GM04504 (cell line): ENCODE measurements at regions not wholly inside any gene's neighbourhood (a gene's known extent, or its start where the extent isn't known, plus 50 kb on each side); places are given as distances from the start of the nearest gene placed in this dataset.

ENCODE experiments used
- DNase-seq: peaks from one replicate; pipeline ENCODE4 v3.0.0-alpha.2; 2012; ENCODE audit warnings: low read depth

GRCh38 chr1:234778221-234779159 lies 168.5 kb upstream of the IRF2BP2 start:
- DNase-seq = no peak

DNA sequence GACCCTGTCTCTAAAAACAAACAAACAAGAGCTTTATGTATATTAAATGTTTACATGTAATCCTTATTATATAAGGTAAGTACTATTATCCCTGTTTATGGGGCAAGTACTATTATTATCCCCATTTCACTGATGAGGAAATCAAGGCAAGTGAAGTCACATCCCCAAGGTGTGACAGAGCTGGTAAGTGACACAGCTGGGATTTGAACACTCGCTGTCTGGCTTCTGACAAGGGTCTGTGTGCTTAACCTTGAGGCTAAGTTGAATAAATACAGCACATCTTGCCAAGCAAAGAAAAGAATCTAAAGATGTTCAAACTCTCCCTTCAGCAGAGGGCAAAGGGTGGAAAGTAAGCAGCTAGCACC lies 167.9 kb upstream of the IRF2BP2 start:
- DNase-seq = no peak

DNA sequence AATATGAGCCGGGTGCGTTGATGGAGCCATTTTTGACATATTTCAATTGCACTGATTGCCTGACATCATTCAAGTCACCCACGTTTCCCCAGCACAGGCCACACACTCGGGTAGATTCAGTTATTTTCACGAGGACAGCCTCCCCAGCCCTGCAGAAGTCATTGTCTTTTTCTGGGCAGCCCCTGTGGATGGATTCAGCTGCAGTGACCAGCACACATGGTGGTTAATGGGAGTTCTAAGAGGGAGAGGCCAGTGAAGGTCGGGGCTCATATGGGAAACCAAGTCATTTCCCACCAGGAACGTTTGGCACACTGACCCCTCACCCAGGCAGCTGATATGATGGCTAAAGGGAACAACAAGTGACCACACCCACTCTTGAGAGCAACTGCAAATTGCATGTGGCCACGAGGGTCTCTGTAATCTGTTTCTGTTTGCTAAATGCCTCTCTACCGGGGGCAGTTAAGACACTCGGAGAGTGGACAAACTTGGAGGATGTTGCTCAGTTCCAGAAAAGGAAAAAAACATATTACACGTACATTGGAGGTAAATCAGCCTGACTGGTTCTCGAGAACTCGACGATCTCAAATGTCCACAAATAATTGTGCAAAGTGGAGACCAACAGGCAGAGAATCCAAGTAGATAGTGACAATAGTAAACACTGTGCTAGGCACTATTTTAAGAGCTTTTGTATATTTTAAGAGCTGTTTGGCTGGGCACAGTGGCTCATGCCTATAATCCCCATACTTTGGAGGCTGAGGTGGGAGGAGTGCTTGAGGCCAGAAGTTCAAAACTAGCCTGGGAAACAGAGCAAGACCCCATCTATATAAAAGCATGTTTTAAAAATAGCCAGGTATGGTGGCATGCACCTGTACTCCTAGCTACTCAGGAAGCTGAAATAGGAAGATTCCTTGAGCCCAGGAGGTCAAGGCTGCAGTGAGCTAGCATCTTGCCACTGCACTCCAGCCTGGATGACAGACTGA lies 167.2 kb upstream of the IRF2BP2 start:
- DNase-seq = no peak

GRCh38 chr1:234776256-234776875 lies 166.4 kb upstream of the IRF2BP2 start:
- DNase-seq = no peak

- DNase-seq = no peak
Observed at GRCh38 chr1:234775477-234776246, 165.7 kb upstream of the IRF2BP2 start.

GRCh38 chr1:234774971-234775370 lies 165.0 kb upstream of the IRF2BP2 start:
- no peak for DNase-seq

DNA sequence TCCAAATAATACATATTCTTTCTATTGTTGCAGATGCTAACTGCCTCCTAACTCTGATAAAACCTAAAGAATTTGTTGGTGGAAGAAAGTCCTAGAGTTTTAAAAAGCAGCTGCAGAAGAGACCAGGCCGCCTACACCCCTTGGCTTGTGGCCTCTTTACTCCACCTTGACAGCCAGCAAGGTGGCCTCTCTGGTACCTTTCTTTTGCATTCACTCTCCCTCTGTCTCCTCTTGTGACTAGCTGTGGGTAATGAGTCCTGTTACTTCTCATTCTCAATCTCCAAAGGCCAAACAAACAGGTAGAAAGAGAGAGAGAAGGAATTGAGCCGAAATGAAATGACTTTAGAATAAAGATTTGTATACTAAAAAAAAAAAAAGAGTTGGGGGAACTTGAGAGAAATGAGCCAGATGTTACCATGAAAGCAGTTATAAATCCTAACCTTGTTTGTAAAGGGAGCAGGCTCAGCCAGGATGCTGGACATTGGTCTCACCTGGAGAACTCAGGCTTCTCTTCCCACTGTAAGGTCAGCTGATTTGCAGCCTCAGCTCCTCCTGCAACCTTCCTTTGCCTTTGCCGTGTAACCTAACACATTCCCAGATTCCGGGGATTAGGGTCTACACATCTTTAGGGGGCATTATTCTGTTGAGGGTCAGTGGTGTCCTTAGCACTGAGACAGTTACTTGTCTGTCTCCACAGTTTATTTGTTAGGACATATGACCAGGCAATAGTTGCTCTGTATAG lies 164.1 kb upstream of the IRF2BP2 start:
- DNase-seq = no peak

- peak; percentile 98 for DNase-seq
Observed at GRCh38 chr1:234772345-234773147, 162.6 kb upstream of the IRF2BP2 start.

DNA sequence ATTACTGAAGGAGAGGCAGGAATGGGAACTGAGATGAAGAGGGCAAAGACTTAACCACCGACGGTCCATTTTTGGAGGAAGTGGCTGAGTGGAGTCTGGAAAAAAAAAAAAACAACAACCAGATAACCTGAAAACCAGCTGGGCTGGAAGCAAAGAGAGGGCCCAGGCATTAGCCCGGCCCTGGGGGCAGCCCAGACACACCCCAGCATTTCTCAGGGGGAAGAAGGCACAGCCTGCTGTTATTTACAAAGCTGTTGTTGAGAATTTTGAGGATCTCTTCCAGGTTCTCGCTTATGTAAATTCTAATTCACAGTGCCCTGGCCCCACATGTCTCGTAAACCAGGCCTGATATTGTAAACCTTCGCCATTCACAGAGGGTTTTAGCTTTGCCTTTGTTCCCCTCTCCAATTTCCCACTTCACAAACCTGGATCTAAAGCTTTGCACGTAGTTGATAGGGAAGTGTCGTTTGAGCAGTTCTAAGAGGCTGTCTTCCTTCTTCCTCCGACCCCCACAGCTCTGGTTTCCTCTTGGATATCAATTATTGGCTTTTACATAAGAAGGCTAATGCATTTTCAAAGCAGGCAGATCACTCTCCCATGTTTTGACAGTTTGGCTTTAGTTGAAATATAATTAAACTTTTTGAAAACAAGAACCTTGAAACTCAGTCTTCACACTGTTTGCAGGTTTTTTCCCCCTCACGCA lies 161.8 kb upstream of the IRF2BP2 start:
- DNase-seq = no peak

- DNase-seq = no peak
Observed at GRCh38 chr1:234770924-234771540, 161.1 kb upstream of the IRF2BP2 start.

DNA sequence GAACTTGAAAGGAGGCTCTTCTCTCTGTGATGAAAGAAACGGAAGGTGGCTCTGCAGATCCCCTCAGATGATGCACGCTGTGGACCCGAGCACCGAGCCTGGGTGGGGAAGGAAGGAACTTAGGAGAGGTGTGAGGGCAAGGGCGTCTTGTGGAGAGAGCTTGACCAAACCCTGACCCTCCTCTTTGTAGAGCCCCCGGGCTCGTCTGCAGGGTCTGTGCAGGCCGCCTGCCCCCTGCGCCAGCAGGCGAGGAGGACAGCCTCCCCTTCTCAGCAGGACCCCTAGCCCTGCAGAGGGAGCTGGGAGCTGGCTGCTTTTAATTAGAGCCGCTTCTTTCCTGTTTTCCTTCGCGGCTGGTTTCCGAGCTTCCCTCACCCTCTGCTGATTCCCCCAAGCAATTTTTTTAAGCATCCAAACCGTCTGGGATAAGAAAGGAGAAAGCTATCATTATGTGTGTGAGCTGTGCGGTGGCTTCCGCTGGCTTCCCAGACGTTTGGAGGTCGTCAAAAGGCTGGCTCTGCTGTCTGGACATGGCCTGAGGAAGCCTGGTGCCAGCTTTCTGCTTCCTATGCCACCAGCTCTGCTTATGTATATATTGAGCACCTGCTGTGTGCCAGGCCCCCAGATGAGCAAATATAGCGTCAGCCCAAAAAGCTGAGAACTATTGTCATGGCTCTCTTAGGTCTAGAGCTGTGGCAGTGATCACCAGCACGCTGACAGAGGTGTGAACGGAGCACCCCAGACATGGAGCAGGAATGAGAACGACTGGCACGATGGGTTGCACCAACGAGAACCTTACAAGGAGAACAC lies 160.2 kb upstream of the IRF2BP2 start:
- DNase-seq = no peak

GRCh38 chr1:234769284-234769985 lies 159.5 kb upstream of the IRF2BP2 start:
- DNase-seq = no peak

- DNase-seq = no peak
Observed at GRCh38 chr1:234768569-234769283, 158.7 kb upstream of the IRF2BP2 start.

DNA sequence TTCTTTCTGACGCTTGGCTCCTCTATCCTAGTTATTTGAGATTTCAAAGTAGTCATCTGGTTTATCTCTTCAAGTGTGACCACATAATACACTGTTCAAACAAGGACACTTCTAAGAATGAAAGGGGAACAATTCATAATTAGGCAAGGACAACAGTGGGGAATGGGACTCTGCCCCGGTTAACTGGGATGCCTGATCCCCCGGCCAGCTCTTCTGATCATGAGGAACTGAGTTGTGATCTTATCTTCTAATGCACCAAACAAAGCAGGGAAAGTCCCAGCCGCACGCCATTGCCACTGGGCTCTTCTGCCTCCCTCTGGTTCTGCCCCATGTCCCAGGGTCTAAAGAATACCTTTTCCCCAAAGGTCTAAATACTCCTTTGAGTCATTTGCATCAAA lies 158.2 kb upstream of the IRF2BP2 start:
- DNase-seq = no peak

DNA sequence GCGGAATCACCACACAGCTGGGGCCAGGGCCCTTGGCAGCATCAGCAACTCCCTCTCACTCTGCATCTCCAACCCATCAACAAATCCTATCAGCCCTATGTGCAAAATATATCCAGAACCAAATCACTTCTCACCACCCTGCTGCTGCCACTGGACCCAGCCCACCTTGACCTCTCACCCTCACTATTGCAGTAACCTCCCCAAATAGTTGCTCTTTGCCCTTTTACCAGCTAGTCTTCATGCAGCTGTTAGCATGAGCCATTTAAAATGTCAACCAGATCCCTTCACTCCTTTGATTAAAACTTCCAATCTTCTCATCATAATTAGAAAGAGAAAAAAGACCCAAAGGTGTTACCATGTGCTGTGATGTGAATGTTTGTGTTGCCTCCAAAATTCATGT lies 155.7 kb upstream of the IRF2BP2 start:
- DNase-seq = no peak

- DNase-seq = no peak
Observed at GRCh38 chr1:234765181-234765580, 155.2 kb upstream of the IRF2BP2 start.

- no peak for DNase-seq
Observed at GRCh38 chr1:234763910-234764309, 153.9 kb upstream of the IRF2BP2 start.
